HG03457 (cell line): ENCODE measurements at regions not wholly inside any gene's neighbourhood (a gene's known extent, or its start where the extent isn't known, plus 50 kb on each side); places are given as distances from the start of the nearest gene placed in this dataset.

Experiments
- ATAC-seq: cut with Tn5 transposase; IDR thresholded peaks from one replicate; pipeline ENCODE4 v1.9.1; 2021; ENCODE audit warnings: moderate number of reproducible peaks; ENCODE audit not compliant: unreplicated experiment

DNA sequence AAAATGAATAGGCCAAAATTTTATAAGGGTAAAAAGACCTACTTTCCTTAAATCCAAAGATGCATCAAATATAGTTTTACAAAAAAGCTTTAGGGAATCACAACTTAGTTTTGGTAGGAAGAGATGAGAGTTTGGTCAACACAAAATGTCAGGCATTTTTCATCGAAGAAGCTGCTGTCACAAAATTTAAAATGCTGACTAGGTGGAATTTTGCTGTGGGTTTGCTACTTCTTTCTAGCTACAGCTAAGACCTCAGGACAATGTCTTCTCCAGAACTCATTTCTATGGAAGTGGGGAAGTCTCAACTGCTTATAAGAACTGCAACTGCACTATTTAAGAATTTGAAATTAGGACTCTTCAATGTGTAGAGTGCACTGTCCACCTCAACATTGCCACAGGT lies 351.1 kb downstream of the HAO1 start:
- ATAC-seq, result no peak

DNA sequence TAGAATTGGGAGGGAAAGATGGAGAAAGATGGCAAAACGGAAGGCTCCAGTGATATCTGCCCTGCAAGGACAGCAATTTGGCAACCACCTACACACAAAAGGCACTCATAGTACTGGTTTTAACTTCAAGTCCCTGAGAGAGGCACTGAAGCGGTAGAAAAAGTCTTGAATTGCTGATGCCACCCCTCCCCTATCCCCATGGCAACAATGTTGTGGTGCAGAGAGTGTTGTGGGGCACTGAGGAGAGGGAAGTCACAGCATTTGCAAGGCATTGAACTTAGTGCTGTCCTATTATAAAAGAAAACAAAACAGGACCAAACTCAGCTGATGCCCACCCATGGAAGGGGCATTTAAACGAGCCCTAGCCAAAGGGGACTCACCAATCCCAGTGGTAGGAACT lies 343.7 kb downstream of the HAO1 start:
- ATAC-seq, result no peak

DNA sequence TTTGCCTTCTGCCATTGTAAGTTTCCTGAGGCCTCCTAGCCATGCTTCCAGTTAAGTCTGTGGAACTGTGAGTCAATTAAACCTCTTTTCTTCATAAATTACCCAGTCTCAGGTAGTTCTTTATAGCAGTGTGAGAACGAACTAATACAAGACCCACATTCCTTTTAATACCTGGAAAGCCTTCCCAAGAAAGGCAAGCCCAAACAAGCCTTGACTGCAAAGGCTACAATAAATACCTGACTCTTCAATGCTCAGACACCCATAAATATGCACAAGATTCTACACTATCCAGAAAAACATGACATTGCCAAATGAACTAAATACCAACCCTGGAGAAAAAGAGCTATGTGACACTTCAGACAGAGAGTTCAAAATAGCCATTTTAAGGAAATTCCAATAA lies 338.8 kb downstream of the HAO1 start:
- no peak for ATAC-seq

DNA sequence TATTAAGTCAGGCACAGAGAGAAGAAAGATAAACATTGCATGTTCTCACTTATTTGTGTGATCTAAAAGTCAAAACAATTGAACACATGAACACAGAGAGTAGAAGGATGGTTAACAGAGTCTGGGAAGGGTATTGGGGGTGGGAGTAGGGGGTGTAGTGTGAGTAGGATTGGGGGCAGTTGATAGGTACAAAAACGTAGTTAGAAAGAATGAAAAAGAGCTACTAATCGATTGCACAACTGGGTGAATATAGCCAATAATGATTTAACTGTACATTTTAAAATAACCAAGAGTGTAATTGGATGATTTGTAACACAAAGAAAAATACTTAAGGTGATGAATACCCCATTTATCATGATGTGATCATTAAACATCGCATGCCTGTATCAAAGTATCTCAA lies 333.3 kb downstream of the HAO1 start:
- ATAC-seq, result no peak

DNA sequence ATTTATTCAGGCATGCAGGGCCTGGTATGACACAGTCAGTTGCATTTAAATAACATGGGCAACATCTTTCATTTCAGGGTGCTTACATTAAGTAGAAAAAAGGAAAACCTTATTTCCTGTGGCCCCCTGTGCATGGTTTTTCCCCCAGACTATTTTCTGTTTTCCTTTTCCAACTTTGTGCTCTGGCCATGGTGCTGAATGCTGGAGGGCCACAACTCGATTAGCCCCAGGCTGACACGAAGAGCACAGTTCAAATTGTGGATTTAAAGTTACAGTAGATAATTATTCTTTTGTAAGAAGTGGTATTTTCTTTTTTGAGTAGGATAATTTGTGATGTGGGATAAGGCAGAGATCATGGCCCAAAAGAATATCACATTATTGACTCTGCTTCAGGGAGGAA lies 332.0 kb downstream of the HAO1 start:
- no peak for ATAC-seq

DNA sequence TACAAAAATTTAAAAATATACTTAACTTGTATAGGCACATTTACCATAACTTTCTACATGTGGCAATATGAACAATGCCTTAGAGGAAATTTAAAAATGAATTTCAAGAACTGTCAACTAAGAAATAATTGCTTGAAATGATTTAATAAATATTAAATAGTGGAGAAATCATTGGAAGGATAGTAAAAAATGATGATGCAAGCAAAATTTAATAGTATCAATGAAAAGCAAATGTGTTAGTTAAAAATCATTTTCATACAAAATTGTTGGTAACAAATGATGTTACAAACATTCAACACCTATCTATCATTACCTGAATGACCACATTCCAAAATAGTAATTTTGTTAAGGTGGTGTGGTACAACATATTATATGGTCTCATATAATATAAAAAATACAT lies 331.0 kb downstream of the HAO1 start:
- no peak for ATAC-seq

DNA sequence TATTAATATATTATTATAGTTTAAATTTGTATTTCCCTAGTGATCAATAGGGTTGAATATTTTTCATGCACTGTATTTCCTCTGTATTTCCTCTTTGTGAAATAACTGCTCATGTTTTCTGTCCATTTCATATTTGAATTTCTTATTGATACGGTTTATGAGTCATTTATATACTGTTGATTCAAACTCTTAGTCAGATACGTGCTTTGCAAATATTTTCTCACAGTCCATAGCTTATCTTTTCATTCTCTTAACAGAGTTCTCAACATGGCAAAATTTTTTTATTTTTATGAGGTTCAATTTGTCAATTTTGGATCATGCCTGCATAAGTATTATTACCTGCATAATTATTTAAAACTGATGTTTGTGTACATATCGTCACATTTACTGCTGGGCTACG lies 329.6 kb downstream of the HAO1 start:
- ATAC-seq, result no peak

DNA sequence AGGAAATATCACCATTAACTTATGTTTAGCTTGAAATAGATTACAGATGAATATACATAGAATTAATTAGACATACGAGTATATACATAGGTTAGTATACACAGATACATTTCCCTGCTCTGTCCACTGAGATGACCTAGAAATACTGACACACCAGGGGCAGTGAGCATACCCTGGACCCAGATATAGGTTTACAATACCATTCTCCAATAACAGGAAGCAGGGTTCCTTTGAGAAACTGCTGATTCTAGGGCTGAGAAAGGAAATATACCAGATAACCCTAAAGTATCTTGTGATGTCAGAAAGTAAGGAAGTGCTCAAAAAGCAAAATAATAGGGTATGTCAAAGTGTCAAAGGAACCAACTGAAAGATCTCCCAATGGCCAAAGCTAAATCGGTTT lies 322.5 kb downstream of the HAO1 start:
- ATAC-seq, result no peak

DNA sequence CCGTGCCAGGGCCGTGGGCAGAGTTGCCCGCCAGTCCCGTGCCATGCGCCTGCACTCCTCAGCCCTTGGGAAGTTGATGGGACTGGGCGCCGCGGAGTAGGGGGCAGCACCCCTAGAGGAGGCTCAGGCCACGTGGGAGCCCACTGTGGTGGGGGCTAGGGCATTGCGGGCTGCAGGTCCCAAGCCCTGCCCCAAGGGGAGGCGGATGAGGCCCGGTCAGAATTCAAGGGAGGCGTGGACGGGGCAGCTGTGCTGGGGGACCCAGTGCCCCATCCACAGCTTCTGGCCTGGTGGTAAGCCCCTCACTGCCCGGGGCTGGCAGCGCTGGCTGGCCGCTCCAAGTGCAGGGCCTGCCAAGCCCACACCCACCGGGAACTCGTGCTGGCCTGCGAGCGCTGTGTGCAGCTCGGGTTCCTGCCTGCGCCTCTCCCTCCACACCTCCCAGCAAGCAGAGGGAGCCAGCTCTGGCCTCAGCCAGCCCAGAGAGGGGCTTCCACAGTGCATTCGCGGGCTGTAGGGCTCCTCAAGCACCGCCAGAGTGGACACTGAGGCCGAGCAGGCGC lies 317.8 kb downstream of the HAO1 start:
- no peak for ATAC-seq

DNA sequence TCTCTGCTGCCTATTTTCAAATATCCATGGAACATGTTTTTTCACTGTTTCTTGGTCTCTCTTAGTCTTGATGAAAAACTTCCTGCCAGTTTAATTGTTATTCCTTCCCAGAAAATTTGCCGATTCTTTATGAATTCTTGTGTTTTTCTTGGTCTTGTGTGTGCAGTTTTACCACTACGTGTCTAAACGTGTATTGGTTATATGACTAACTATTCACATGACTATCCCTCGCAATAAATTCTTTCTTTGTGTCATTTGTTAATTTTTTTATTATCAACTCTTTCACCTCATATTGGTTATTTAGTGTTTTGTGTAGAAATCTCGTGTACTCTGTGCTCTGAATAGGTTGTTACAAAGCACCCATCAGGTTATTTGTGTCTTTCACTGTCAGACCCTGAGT lies 315.4 kb downstream of the HAO1 start:
- ATAC-seq, result no peak

DNA sequence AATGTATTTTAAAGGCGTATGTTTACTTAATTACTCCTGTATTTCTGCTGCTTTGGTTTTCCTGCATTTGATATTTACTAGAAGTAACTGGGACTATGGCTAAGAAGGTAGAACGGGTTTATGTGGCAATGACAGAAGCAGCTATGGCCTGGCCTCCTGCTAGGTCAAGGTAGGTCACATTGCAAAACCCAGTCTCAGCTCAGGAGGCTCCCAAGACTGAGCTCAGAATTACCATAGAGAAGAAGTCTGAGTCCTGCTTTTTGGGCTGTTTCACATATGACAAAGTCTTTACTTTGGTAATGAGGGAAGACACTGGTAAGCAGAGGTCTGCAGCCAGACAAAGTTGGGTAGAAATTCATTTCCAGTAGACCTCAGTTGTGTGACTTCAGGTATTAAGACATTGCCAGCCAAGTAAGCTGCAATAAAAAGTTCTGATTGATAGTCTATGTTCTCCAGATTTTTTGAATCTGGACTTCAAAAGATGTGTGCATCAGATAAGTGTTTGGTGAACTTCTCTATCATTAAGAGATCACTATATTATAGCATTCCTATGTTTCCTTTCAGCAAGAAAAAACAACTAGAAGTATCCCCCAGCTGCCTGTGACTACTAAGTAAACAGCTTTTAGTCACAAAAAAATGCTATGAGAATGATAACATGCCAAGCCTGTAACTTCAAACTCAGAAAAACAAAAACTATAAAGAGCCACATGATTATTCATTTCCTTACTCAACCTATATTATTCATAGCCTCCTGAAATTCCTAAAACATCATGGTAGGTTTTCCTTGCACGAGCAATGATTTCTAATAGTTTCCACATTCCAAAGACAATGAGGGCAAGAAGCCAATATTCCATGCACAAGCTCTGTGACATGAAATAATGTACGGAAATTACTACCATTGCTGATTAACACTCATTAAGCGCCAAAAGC lies 312.3 kb downstream of the HAO1 start:
- ATAC-seq, result no peak

DNA sequence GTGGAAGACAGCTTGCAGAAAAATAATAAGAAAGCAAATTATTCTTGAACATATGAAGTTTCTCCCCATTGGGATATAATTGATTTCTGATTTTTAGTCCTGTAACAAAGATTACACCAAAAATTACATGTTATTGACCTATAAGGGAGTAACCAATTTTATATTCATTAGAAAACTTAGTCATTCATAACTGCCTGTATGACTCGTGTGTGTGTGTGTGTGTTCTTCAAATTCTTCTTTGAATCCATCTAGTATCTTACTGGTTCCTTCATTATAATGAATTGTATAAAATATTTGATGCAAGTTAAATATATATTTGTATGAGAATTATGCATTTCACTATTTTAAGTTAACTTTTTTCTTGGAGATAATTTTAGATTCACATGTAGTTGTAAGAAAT lies 310.4 kb downstream of the HAO1 start:
- ATAC-seq, result no peak

DNA sequence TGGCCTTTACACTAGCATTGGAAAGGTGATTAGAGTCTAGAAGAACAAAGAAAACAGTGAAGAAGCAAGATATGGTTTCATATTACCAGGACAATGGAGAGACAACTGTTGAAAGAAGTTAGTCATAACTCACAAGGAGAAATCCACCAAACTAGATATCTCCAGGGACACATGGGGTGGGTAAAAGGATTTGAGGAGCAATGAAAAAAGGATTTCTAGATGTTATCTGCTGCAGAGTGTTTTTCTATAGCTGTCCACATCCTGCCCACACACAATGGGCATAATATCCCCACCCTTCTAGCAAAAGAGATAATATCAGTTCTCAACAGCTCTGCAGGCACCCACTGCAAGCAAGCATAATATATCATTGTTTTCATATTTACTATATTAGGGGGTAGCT lies 303.1 kb downstream of the HAO1 start:
- ATAC-seq, result no peak

DNA sequence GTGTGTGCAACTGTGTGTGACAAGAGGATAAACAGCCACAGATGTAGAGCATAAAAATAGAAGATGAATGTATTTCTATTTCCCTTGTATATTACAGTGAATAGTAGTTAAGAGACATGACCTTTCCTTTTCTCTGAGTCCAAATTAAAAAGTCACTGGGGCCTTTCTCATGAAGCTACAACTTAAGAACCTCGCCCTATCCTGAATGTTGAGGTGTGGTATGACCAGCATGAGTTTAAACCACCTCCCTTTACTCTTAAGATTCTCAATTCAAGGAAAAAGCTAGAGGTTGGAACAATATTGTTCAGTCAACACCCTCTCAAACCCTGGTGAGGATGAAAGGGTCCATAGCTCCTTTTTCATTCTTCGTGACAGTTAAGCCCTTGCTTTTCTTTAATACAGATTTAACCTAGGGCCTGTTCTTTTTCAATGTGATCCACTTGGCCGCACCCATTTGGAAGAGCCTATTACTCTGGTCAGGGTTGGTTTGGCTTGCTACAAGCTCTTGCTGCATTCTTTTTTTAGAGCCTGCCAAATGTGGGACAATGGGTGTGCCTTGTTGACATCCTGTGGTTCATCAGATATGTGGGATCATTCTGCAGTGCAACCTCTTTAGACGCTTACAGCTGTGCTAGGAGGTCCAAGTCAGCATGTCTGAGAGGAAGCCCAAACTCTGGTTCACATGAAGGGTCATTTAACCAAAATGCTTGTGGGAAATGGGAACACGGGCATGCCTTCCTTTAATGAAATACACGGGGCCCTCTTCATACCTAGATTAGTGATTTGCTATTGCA lies 290.0 kb downstream of the HAO1 start:
- no peak for ATAC-seq

DNA sequence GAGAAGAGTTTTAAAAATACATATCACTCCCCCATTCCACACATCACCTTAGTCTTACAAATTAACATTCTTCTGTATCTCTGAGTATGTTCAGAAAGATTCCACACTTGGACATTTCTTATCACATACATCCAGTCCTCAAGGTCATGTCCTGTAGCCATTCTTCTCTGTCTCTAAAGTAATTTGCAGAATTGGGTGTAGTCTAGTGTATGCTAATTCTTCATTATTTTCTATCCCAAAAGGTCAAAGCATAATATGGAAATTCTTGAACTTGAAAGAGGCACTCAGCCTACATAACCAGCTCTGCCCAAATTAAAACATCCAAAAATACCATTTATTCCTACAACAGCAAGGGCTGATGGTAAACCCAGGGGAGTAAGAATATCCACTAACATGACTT lies 286.0 kb downstream of the HAO1 start:
- ATAC-seq, result no peak

DNA sequence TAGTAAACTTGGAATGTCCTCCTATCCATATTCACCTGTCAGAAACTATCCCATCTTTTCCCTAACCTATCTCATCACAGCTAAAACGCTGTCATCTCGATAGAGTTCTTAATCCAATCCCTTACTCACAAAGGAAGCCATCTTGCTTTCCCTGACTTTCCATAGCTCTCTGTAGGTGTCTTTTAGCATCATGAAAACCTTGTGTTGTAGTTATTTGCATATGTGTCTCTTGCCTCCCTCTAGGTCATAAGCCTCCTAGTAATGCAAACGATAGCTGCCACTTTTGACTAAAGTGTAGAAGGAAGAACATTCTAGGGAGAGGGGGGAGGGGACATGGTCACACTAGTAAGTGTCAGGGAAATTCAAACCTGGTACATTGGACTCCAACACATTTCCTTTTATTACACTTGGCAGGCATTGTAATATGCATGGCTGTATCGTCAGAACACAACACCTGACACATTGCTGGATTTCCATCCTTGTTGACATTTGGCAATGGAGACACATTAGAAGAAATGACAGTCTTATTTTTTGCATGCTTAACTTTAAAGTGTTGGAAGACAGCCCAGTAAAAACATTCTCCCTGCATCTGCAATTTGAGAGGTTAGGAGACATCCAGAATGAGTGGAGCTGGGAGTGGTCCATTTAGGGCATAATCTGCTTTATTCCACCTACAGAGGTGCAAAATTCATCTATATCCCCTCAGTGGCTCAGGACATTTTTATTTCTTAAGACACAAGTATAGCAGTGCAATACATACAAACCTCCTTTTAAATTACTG lies 283.4 kb downstream of the HAO1 start:
- ATAC-seq, result no peak

DNA sequence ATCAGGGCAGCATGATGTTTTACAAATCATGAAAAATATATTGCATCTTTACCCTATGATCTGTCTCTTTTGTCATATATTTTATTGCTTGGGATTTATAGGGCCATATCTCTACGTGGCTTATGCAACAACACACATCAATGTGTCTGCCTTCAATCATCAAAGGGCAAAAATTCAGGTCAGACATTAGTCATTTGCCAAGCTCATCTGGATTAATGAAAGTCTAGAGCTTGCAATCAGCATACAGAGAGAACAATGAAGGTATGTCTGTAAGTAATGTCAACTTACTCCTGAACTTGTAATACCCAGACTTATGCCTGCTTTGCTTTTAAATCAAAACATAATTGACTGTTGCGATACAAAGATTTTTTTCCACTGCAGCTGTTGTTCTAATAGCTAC lies 282.7 kb downstream of the HAO1 start:
- ATAC-seq, result no peak

DNA sequence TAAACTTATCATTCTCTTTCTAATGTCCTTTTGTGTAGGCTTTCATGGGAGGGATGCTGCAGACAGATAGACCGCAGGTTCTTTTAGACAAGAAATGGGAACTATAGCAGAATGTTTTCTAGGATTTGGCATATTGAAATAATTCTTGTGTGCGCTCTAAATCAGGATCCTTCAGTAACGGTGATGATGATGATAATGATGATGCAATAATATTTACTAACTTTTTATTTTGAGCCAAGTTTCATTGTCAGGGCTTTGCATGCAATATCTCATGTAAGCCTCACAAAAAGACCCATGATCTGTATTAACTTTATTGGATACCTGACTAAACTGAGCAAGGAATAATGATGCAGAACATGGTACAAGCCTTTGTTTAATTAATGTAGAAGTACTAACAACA lies 280.1 kb downstream of the HAO1 start:
- ATAC-seq, result no peak

DNA sequence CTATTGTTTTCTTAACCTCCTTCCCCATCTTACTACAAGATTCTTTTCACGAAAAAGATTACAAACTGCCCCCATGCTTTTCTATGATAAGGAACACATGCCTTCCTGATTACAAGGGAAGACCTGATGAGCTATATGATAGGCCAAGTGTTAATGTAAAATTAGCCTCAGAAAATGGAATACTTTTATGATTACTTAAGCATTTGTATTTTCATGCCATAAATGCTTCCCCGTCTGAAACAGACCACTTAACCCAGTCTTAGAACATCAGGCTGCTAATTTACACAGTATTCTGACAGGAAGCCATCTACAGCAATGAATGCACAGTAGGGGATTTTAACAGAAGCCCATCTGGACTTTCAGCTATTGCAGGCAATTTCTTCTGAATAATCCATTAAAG lies 274.9 kb downstream of the HAO1 start:
- no peak for ATAC-seq

DNA sequence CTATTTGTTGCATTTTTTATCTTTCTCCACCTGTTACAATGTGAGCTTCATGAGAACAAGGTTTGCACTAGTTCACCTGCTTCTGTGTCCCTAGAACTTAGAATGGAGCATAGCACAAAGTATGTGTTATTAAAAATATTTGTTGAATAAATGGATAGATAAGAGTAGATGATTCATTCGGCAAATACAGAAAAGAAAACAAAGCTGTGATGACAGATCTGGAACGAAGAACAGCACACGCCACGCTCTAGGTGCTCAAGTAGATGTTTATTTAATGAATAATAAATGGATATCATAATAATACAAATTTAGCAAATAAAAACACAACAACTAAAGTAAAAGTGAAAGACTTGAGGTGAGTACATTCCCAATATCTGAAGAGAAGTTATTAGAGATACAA lies 273.1 kb downstream of the HAO1 start:
- no peak for ATAC-seq

DNA sequence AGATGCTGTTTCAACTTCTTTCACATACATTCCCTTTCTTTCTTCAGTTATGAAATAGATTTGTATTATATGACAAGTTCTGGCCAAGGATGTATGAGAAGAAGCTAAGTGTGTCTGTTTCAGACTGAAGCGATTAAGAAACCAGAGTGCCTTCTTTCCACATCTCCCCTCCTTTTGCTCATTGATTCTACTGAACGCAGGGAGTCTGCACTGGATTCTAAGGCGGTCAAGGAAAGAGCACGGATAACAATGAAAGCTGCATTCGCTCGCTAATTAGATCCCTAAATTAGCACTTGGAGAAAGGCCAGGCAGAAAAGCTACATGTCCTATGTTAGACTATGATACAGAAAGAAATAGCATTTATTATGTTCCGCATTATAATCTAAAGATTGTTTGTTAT lies 267.7 kb downstream of the HAO1 start:
- no peak for ATAC-seq
